ENCODE measurements at regions not wholly inside any gene's neighbourhood (a gene's known extent, or its start where the extent isn't known, plus 50 kb on each side); places are given as distances from the start of the nearest gene placed in this dataset.

DNA sequence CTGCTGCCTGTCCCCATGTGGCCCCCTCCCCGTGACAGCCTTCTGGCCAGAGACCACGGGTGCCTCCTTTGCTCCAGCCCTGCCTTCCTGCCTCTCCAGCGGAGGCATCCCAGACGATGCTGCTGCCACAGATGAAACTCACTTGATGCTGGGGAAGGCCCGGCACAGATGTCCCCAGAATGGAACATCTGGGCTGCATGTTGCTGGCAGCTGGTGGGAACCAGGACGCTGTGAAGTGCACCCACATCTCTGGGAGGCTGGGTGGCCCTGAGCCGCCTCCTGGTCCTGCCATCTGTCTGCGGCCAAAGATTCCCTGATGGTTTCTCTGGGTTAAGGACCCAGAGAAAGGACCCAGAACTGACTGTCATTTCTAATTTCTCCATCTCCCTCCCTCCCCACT, 51.9 kb upstream of the PTPRS start:
- DNase-seq, result peak; percentile 60

DNA sequence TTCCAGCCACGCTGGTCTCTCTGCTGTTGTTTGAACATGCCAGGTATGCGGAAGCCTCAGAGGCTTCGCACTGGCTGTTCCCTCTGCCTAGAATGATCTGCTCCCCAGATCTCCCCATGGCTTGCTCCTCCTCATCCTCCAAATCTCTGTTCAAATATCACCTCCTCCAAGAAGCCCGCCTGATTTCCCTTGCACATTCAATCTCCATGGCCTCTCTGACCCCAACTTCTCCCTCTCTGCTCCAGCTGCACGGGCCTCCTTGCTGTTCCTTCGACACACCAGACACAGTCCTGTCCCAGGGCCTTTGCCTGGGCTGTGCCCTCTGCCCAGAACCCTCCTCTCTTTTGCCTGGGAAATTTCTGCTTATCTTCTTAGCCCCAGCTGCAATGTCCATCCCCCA, 52.5 kb upstream of the PTPRS start:
- DNase-seq, result no peak

DNA sequence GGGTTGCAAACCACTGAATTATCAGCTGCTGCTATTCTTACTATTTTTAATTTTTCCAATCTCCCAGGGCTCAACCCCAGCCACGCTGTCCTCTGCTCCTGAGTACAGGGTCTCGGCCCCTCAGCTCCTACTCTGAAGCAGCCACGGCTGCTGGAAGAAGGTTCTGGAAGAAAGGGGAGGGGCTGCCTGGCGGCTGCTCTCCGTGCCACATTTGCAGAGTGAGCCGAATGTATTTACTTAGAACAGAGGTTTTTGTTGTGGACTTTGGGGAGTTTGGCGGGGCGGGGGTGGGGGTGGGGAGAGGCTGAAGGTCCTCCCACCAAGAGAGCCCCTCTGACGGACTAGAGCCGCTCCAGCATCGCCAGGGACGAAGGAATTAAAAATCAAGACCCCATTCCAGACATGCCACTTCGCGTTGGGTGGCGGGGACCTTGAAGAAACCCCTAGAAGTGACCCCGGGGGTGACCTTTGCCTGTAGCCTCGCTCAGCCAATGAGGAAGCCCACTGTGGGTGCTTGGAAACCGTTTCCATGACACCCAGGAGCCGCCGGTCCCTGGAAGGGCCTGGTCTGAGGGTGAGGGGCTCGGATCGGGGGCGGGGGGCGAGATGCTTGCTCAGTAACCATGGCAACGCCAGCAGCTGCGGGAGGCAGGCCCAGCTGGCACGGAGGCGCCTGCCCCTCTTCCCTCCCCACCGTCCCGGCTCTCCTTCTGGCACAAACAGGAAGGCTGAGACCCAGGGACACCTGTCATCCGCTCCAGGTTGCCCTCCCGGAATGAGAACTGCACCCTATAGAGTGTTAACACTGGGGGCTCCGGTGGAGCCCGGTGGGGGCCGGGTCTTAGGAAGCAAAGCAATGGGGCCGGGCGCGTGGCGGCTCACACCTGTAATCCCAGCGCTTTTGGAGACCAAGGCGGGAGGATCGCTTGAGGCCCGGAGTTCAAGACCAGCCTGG, 54.2 kb upstream of the PTPRS start:
- DNase-seq, result peak; percentile 94

DNA sequence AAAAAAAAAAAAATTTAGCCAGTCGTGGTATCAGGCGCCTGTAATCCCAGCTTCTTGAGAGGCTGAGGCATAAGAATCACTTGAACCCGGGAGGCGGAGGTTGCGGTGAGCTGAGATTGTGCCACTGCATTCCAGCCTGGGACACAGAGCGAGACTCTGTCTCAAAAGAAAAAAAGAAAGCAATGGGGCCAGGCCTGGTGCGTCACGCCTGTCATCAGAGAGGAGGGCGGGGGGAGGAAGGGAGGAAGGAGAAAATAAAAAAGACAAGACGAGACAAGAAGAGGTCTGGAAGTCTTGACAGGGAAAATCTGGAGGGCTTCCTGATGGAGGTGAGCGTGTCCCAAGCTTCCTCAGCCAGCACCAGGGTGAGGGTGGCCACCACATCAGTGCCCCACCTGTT, 54.9 kb upstream of the PTPRS start:
- DNase-seq, result peak; percentile 64

DNA sequence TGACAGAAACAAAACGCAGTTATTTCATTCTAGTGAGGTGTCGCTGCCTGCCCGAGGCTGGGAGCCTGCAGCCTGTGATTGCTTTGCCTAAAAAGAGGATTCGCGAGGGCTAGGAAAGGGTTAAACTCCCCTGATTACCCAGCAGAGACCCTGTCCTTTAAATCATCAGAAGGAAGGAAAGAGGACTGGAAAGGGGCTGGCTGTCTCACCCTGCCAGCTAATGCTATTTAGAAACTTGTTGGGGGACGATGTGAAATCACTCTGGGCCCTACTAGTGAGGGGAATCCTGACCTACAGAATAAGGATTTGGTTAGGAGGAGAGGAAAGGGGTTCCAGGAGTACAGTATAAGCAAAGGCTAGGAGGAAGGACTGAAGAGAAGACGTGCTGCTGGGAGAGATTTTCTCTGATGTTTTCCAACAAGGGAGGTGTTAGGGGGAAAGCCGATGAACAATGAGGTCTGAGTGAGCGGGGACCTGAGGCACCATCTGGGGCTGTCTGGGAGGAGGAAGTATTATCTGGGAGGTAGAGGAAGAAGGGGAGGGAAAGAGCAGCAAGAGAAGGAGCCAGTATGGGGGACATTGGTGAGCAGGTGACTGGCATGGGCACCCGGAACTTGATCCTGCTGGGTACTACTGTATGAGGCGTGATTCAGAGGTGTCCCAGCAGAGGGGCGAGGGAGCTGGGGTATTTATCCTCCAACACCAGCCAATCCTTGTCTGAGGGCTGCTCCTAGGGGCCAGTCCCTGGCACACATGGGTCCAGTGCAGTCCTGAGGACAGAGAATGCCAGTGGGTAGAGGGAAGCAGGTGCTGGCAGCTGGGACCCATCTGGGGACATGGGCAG, 55.7 kb upstream of the PTPRS start:
- peak; percentile 77 for DNase-seq

DNA sequence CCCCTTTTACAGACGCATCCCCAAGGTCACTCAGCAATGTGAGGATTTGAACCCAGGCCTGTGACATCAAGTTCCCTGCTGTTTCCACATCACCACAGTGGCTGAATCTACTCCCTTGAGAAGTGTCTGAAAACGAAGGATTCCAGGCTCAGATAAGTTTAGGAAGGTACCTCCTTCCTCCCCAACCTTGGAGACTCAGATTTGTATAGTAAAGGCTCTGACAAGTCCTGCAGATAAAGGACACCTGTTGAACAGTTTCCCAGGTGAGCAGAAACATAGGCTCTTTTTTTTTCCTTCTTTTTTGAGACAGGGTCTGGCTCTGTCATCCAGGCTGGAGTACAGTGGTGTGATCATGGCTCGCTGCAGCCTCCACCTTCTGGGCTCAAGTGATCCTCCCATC, 56.4 kb upstream of the PTPRS start:
- DNase-seq, result peak; percentile 15

DNA sequence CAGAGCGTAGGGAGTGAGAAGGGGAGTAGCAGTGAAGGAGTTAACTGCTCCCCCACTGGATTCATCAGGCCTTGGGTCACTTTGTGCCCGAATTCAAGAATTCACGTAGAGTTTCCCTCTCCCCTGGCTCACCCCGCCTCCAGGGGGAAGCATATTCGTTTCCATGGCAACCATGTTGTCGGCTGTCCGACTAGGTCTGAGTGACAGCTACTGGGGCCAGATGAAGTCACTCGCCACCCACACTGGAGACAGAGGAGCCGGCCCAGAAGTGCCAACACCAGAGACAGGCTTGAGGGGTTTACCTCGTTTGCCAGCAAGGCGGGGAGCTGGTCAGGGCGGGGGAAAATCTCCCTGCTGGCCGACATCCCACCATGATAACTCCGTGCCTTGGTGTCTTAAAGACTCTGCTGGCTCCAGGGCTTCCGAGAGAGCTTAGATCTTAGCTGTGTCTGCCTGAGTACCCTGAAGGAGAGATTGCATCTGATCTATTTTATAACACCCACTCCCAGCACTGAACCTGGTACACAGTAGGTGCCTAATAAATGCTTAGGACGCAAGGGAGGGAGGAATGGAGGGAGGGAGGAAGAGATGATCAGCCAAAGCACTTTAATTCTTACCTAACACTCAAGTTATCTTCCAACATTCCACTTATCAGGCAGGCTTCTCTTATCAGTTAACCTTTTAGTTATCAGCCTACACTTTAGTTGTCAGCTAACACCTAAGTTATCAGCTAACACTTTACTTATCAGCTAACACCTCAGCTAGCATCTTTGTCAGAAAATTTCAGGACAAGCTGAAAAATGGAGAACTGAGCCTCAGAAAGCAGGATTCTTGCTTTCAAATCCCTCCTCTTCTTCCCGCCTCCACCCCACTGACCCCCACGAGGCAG, 57.2 kb upstream of the ZNRF4 start:
- DNase-seq, result peak; percentile 92

DNA sequence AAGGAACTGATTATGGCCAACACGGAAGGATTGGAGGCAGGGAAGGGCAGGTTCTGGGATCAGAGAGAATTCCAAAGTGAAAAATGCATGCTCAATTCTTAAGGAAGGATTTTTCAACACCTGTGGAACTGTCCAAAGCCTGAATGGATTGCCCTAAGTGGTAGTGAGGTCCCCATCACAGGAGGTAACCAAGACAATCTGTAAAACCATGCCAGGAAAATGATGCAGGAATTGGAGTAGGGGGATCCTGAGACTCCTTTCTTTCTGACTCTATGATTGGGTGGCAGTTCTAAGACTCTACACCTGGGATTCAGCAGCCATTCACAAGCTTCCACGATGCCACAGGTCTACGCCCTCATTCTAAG, 56.5 kb upstream of the ZNRF4 start:
- no peak for DNase-seq

DNA sequence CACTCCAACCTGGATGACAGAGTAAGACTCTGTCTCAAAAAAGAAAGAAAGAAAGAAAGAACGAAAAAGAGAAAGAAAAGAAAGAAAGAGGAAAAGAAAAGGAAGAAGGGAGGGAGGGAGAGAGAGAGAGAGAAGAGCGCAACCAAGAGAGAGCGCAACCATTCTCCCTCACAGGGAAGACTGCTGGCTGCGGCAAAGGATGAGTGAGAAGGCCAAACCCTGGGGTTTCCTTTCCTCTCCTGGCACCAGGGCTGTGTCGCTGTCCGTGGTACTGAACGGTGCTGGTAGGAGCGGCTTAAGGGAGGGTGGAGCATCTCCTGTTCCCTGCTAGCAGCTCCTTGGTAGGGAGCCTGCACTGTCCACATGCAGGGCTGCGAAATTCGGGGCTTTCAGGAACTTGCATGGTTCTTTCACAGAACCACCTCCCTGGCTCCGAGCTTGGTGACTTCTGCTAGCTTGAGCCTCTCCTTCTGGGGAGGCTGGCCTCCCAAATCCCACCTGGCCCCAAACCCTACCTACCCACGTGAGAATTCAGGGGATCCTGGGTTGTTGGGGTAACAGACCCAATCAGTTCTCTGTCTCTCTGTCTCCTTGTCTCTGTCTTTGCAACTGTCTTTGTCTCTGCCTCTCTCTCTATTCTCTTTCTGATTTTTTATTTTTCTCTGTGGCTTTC, 51.1 kb upstream of the ZNRF4 start:
- DNase-seq, result peak; percentile 97

All from eye (tissue), 1 donor.